IPS DF 6.9 (cell line): ENCODE measurements at regions not wholly inside any gene's neighbourhood (a gene's known extent, or its start where the extent isn't known, plus 50 kb on each side); places are given as distances from the start of the nearest gene placed in this dataset.

Source experiments
- DNase-seq: peaks from one replicate; pipeline ENCODE4 v3.0.0-alpha.2; 2013; ENCODE audit warnings: low read depth, low spot score
- H3K27ac ChIP-seq: one replicate; pipeline ENCODE4 v1.5.1; 2013; ENCODE audit warnings: low read length, control low read depth
- H3K27me3 ChIP-seq: 2 replicates; pipeline ENCODE4 v1.6.1; 2013; ENCODE audit warnings: mild to moderate bottlenecking, low read length; ENCODE audit not compliant: control insufficient read depth, insufficient read depth
- H3K36me3 ChIP-seq: 2 replicates; pipeline ENCODE4 v1.6.1; 2013; ENCODE audit warnings: low read length; ENCODE audit not compliant: control insufficient read depth, insufficient read depth
- H3K4me1 ChIP-seq: 2 replicates; pipeline ENCODE4 v1.6.1; 2013; ENCODE audit warnings: low read length; ENCODE audit not compliant: control insufficient read depth, insufficient read depth
- H3K4me3 ChIP-seq: 2 replicates; pipeline ENCODE4 v1.5.1; 2013; ENCODE audit warnings: mild to moderate bottlenecking, low read length
- H3K9me3 ChIP-seq: 2 replicates; pipeline ENCODE4 v1.6.1; 2013; ENCODE audit warnings: low read length, inconsistent platforms; ENCODE audit not compliant: control insufficient read depth, insufficient read depth
- WGBS: extraction: QIAGEN DNeasy Blood & Tissue Kit; methylation state at CpG from one replicate; pipeline ENCODE4 v1.1.7; 2013; ENCODE audit warnings: mixed read lengths, missing lambda C conversion rate; ENCODE audit not compliant: insufficient read length, insufficient coverage; 5-methylcytosine and 5-hydroxymethylcytosine counted together

DNA sequence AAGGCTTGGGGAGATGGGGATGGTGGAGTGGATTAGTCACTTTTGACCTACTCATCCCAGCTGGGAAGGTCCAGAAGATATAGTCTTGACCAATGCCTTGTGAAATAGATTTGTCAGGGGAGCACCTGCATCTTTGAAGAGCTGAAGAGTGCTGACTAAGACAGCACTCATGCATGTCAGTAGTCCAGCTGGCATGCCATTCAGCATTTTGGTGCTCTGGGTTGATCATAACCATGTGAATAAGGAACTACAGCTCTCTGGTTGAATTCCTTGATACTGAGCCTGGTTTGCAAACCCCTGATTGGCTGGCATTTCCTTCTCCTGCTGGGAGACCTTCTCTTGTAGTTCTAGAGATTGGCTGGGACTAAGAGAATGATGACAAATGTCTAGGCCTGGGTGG lies 106.8 kb upstream of the ALX4 start:
- Histone ChIP-seq H3K27me3 (no peaks in the 10 kb centered on the region), H3K27ac (no peak overlapping the region), H3K4me3 (no peak overlapping the region), H3K9me3 (no peaks in the 10 kb centered on the region), H3K36me3 (no peaks in the 10 kb centered on the region), H3K4me1 (no peaks in the 10 kb centered on the region)
- DNase-seq: no peak

DNA sequence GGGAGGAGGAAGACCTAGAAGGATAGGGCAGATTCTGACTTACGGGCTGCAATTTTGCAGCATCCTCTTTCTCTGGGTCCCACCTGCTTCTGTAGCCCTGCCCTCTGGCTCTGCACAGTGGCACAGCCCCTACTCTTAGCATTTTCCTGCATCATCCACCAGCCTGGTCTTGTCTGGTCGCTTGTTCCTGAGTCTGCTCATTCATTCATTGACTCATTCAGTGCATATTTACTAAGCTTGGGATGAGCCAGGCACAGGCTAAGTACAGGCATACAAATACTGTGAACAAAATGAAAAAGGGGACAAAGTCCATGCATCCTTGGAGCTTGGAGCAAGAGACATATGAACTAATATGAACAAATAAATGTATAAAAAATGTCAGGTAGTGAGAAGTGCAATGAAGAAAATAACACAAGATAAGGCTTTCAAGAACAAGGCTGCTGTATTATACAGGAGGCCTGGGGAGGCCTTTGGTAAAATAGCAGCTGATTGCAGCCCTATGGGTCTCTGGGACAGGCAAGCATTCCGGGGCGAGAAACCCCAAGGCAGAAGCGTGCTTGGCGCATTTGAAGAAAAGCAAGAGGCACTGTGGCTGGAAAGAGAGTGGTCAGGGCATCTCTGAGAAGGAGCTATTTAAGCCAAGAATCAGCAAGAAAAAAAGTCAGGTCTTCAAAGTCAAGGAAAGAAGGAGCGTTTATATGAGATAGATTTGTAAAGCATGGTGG lies 108.0 kb upstream of the ALX4 start:
- no CpG with 5 or more reads among the region's 7 CpGs for WGBS

DNA sequence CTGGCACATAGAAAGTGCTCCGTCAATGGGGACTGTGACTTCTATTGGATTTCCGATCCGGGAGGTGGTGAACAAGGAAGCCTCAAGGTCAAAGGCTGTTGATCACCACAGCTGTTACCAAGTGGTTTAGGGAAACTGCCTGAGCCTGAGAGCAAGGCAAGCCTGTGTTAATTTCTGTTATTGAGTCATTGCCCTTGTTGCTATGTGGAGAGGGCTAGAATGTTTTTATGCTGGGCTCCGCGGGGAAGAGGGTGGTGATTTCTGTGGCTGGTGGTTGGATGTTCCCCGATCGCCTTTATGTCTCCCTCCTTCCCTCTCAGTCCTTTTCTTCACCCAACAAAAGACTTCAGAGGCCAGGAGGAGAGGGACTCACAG lies 108.5 kb upstream of the ALX4 start:
- no peaks in the 10 kb centered on the region for H3K4me1 ChIP-seq
- H3K27ac ChIP-seq: no peak overlapping the region
- no CpG with 5 or more reads among the region's 7 CpGs for WGBS
- no peaks in the 10 kb centered on the region for H3K9me3 ChIP-seq
- no peak for DNase-seq
- H3K4me3 ChIP-seq: no peak overlapping the region
- no peaks in the 10 kb centered on the region for H3K36me3 ChIP-seq
- no peaks in the 10 kb centered on the region for H3K27me3 ChIP-seq

More for the DNA sequence above, 108.0 kb upstream of the ALX4 start:
- Histone ChIP-seq H3K4me1 (no peaks in the 10 kb centered on the region), H3K27me3 (no peaks in the 10 kb centered on the region), H3K36me3 (no peaks in the 10 kb centered on the region), H3K9me3 (no peaks in the 10 kb centered on the region), H3K4me3 (no peak overlapping the region), H3K27ac (no peak overlapping the region)
- no peak for DNase-seq

DNA sequence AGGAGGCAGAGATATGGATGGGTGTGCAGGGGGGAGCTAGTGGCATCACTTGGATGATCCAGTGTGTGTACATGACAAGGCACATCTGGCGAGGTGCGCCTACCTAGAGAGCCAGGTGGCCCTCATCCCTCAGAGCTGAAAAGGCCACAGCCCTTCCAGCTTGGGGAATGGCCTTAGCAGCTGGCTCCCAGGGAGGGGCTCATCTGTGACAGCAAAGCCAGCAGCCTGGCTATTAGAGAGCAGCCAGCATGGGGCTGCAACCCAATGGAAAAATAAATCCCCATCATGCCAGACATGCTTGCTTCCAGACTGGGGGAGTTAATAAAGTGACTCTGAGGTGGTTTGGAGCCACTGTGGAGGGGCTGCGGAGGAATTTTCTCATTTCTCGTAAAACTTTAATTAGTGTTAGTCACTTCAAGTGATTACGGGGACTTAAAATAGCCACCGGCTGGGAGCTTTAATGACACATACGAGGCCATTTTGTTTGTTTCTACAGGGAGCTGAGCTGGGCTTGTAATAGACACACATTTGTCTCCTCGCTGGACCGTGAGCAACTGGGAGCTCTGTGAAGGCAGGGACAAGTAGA lies 111.2 kb upstream of the ALX4 start:
- Histone ChIP-seq H3K4me3 (no peak overlapping the region), H3K4me1 (no peaks in the 10 kb centered on the region), H3K27ac (no peak overlapping the region), H3K9me3 (no peaks in the 10 kb centered on the region), H3K36me3 (no peaks in the 10 kb centered on the region), H3K27me3 (no peaks in the 10 kb centered on the region)
- WGBS: no CpG with 5 or more reads among the region's 9 CpGs
- DNase-seq: no peak

DNA sequence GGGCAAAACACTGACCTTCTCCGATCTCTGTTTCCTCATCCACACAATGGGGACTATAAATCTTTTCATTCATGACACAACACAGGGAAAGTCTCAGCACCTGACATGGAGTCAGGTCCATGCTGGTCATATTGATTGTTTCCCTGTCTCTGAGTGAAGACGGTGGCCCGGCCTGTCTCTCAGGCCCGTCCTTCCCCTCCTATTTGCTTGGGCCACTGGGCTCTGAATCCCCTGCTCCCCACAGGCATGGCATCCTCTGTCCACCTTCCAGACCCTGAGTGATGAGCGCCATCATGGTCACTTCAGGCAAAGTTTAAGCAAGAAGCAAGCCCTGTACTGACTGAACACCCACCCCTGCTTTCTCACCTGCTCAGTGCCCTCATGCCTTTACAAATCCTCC lies 113.3 kb upstream of the ALX4 start:
- Histone ChIP-seq H3K9me3 (no peaks in the 10 kb centered on the region), H3K4me1 (no peaks in the 10 kb centered on the region), H3K36me3 (no peaks in the 10 kb centered on the region), H3K27me3 (no peaks in the 10 kb centered on the region), H3K27ac (no peak overlapping the region), H3K4me3 (no peak overlapping the region)
- no CpG with 5 or more reads among the region's 5 CpGs for WGBS
- no peak for DNase-seq

- Histone ChIP-seq H3K36me3 (no peaks in the 10 kb centered on the region), H3K27ac (no peak overlapping the region), H3K9me3 (no peaks in the 10 kb centered on the region), H3K27me3 (no peaks in the 10 kb centered on the region), H3K4me1 (no peaks in the 10 kb centered on the region), H3K4me3 (no peak overlapping the region)
- no peak for DNase-seq
- no CpG with 5 or more reads among the region's 4 CpGs for WGBS
Observed at GRCh38 chr11:44424841-44425240, 114.9 kb upstream of the ALX4 start.

- Histone ChIP-seq H3K36me3 (no peaks in the 10 kb centered on the region), H3K4me3 (no peak overlapping the region), H3K27me3 (no peaks in the 10 kb centered on the region), H3K9me3 (no peaks in the 10 kb centered on the region), H3K4me1 (no peaks in the 10 kb centered on the region), H3K27ac (no peak overlapping the region)
- WGBS: no CpG with 5 or more reads among the region's 8 CpGs
- DNase-seq: no peak
Observed at GRCh38 chr11:44426119-44426518, 116.2 kb upstream of the ALX4 start.

- H3K4me3 ChIP-seq: no peak overlapping the region
- no peaks in the 10 kb centered on the region for H3K27me3 ChIP-seq
- no peaks in the 10 kb centered on the region for H3K9me3 ChIP-seq
- WGBS: no CpG with 5 or more reads among the region's 11 CpGs
- no peaks in the 10 kb centered on the region for H3K36me3 ChIP-seq
- H3K4me1 ChIP-seq: no peaks in the 10 kb centered on the region
- DNase-seq: no peak
- H3K27ac ChIP-seq: no peak overlapping the region
Observed at GRCh38 chr11:44426958-44427357, 117.0 kb upstream of the ALX4 start.

DNA sequence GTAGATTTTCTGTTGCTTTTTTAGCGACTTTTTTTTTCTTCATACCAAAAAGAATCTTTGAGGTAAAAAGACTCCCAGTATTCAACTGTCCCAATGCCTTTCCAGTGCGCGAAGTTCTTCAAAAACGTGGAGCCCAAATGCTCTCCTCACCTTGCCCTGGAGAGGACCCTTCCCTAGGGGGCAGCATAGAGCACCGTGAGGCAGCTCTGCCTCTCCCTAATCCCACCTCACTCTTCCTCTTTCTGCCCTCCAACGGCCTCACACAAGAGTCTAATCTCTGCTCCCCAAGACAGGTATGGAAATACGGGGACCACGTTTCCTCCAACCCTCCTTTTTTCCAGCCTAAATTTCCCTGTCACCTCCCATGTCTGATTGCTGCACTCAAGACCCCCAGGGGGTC lies 117.5 kb upstream of the ALX4 start:
- no peak overlapping the region for H3K27ac ChIP-seq
- no CpG with 5 or more reads among the region's 8 CpGs for WGBS
- H3K36me3 ChIP-seq: no peaks in the 10 kb centered on the region
- H3K4me3 ChIP-seq: no peak overlapping the region
- H3K9me3 ChIP-seq: no peaks in the 10 kb centered on the region
- no peaks in the 10 kb centered on the region for H3K27me3 ChIP-seq
- no peaks in the 10 kb centered on the region for H3K4me1 ChIP-seq
- peak; percentile 52 for DNase-seq

DNA sequence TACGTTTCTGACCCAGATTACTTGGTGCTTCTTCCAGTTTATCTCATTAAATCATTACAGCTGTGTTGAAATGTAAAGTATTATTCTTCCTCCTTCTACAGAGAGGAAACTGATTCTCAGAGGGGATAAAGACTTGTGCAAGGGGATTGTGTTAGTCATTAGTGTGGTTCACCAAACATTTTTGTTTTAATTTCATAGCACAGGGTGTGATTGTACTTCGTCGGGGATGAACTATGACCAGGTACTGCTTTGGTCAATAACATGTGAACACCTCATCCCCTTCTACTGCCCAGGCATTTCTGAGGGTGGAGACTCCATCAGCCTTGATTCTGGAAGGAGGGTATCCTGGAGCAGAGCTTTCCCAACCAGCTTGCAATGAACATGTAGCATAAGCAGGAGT lies 120.2 kb upstream of the ALX4 start:
- Histone ChIP-seq H3K27me3 (no peaks in the 10 kb centered on the region), H3K27ac (no peak overlapping the region), H3K4me1 (no peaks in the 10 kb centered on the region), H3K4me3 (no peak overlapping the region), H3K9me3 (no peaks in the 10 kb centered on the region), H3K36me3 (no peaks in the 10 kb centered on the region)
- DNase-seq: no peak
- WGBS: no CpG with 5 or more reads among the region's 3 CpGs

DNA sequence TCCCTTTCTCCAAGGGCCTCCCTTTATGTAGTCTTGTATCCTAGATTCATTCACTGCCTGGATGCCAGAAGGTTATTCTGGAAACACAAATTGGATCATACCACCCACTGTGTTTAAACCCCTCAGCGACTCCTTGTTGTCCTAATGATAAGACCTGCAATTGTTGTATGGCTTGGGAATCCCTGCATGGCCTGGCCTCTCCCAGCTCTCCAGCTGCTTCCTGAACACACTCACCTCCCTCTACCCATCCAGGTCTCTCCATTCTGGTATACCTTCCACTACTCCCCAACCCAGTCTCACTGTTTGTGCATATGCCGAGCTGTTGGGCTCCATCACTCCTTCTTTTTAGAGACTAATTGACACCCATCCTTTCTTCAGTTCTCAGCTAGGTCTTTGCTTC lies 124.3 kb upstream of the ALX4 start:
- Histone ChIP-seq H3K9me3 (no peaks in the 10 kb centered on the region), H3K27ac (no peak overlapping the region), H3K4me3 (no peak overlapping the region), H3K4me1 (no peaks in the 10 kb centered on the region), H3K27me3 (no peaks in the 10 kb centered on the region), H3K36me3 (no peaks in the 10 kb centered on the region)
- WGBS: no CpG with 5 or more reads among the region's 2 CpGs
- no peak for DNase-seq
